ENCODE measurements at regions not wholly inside any gene's neighbourhood (a gene's known extent, or its start where the extent isn't known, plus 50 kb on each side); places are given as distances from the start of the nearest gene placed in this dataset.

- WGBS (ENCODE audit: insufficient coverage, insufficient replicate concordance, low lambda C conversion rate, missing lambda C conversion rate) = 67% methylated on average over 7 of the region's 7 CpGs
- DNase-seq (ENCODE audit: low read depth, low spot score) (no peak), FAIRE-seq (no peak), ATAC-seq (no peak)
- Histone ChIP-seq H3K27me3 (replicated peaks in 1 of 2; ENCODE audit: control insufficient read depth in 2 of 2, insufficient read depth in 2 of 2, low read length in 1 of 2) (no peaks in the 10 kb centered on the region), H3K4me1 (ENCODE audit: control insufficient read depth, insufficient read depth, low read length) (no peaks in the 10 kb centered on the region), H3K4me2 (ENCODE audit: control insufficient read depth, insufficient read depth) (no peak overlapping the region), H3K36me3 (ENCODE audit: control insufficient read depth in 2 of 2, insufficient read depth in 2 of 2, low read length in 1 of 2) (no peaks in the 10 kb centered on the region), H4K20me1 (ENCODE audit: control insufficient read depth, insufficient read depth) (no peaks in the 10 kb centered on the region), H3K79me2 (ENCODE audit: control insufficient read depth, insufficient read depth, low read length) (no peaks in the 10 kb centered on the region), H3K9me3 (replicated peaks; ENCODE audit: control insufficient read depth, insufficient read depth, low read length) (peaks cover 20% of the 10 kb centered on the region; the same call in 2 of the 3 replicates), H2AFZ (ENCODE audit: control insufficient read depth, low read depth, low read length) (no peak overlapping the region), H3K9ac (ENCODE audit: control insufficient read depth, insufficient read depth, low read length) (no peak overlapping the region), H3K4me3 (no peak overlapping the region), H3K27ac (ENCODE audit: control insufficient read depth, insufficient read depth) (no peak overlapping the region)
- BruUV-seq (replicated peaks) = no TSS peak
- no peak for TF ChIP-seq SUPT20H (IDR thresholded peaks at IDR 0.05; ENCODE audit: borderline replicate concordance, control insufficient read depth, low read depth, low read length)
- no peak for TF ChIP-seq PAX8 (IDR thresholded peaks at IDR 0.05)
- no peak for TF ChIP-seq DPF2 (IDR thresholded peaks at IDR 0.05)
- no peak for TF ChIP-seq NR2C1 (IDR thresholded peaks at IDR 0.05)
- TF ChIP-seq CTCF (IDR thresholded peaks at IDR 0.05 in 2 of 3, conservative IDR thresholded peaks at IDR 0.05 in 1 of 3; ENCODE audit: control insufficient read depth in 2 of 3, extremely low read depth in 1 of 3, insufficient read depth in 1 of 3, low read depth in 3 of 3, low read length in 3 of 3) = no peak
- TF ChIP-seq CHD2 (IDR thresholded peaks at IDR 0.05; ENCODE audit: borderline replicate concordance, low read depth, low read length) = no peak
- TF ChIP-seq EZH2 (IDR thresholded peaks at IDR 0.05; ENCODE audit: borderline replicate concordance, control insufficient read depth, low read depth, low read length) = no peak
- TF ChIP-seq IKZF2 (IDR thresholded peaks at IDR 0.05) = no peak
- TF ChIP-seq IKZF1 (conservative IDR thresholded peaks at IDR 0.05) = no peak
- TF ChIP-seq E2F8 (IDR thresholded peaks at IDR 0.05; ENCODE audit: low read depth, partially characterized antibody) = no peak
- ChIA-PET CTCF (interaction anchor here (1.1 to 17.2 kb wide), 4 partner anchors 18 to 495 kb away, joined by 3 to 345 read pairs (median 6); no protein-coding TSS in a partner anchor), POLR2A (interaction anchor here (0.6 kb wide), 1 partner anchor 47 kb away, joined by 4 read pairs; no protein-coding TSS in a partner anchor), SMC1A (ENCODE audit: uncharacterized antibody, unreplicated experiment) (interaction anchor here (1.0 to 16.1 kb wide), 5 partner anchors 8 to 206 kb away, joined by 3 to 229 read pairs (median 3); no protein-coding TSS in a partner anchor), RAD21 (ENCODE audit: unreplicated experiment) (interaction anchor here (1.5 kb wide), 1 partner anchor 36 kb away, joined by 4 read pairs; no protein-coding TSS in a partner anchor)
- intact Hi-C loops (cut with micrococcal nuclease; ENCODE audit: unreplicated experiment) (no loop called here), in situ Hi-C loops (cut with MboI) (no loop called here)
Observed at GRCh38 chr16:86022381-86022960, 123.5 kb downstream of the IRF8 start.

All from GM12878 (cell line).